K562 (cell line): ENCODE measurements at regions not wholly inside any gene's neighbourhood (a gene's known extent, or its start where the extent isn't known, plus 50 kb on each side); places are given as distances from the start of the nearest gene placed in this dataset.

ENCODE experiments used
- FOXK2 ChIP-seq, 2 experiments: fragments of 450-650 bp; IDR thresholded peaks in 1 of 2; conservative IDR thresholded peaks in 1 of 2; 2 replicates each; pipeline ENCODE4 v1.6.1; 2016; ENCODE audit warnings: low read depth in 2 of 2, mild to moderate bottlenecking in 1 of 2
- MTA1 ChIP-seq: fragments of 450-650 bp; IDR thresholded peaks from 2 replicates; pipeline ENCODE4 v1.6.1; 2017; ENCODE audit warnings: borderline replicate concordance
- NFYB ChIP-seq: IDR thresholded peaks from 2 replicates; pipeline ENCODE4 v1.6.1; 2011; ENCODE audit warnings: mild to moderate bottlenecking, moderate library complexity; ENCODE audit not compliant: insufficient read length; ENCODE audit errors: extremely low read depth
- POLR2A ChIP-seq: fragments of 450-650 bp; conservative IDR thresholded peaks from 2 replicates; pipeline ENCODE4 v1.6.1; 2016
- POLR2AphosphoS5 ChIP-seq: IDR thresholded peaks from 2 replicates; pipeline ENCODE4 v1.6.1; 2011; ENCODE audit warnings: mild to moderate bottlenecking, low read depth, low read length, moderate library complexity; ENCODE audit not compliant: control insufficient read depth, insufficient read depth
- SETDB1 ChIP-seq: IDR thresholded peaks from one replicate; pipeline ENCODE4 v1.6.1; 2012; ENCODE audit warnings: low read length, control low read depth, inconsistent platforms
- TAF1 ChIP-seq: IDR thresholded peaks from 2 replicates; pipeline ENCODE4 v1.6.1; 2011; ENCODE audit warnings: mild to moderate bottlenecking, low read length, moderate library complexity; ENCODE audit not compliant: insufficient read depth, control insufficient read depth, severe bottlenecking; ENCODE audit errors: extremely low read depth
- ZKSCAN1 ChIP-seq: fragments of 150-350 bp; IDR thresholded peaks from 2 replicates; pipeline ENCODE4 v1.6.1; 2016; ENCODE audit warnings: low read depth, low read length
- ZNF23 ChIP-seq: fragments of 250-450 bp; sonication (Bioruptor Pico); IDR thresholded peaks from 2 replicates; pipeline ENCODE4 v1.4.0; 2020; ENCODE audit warnings: mild to moderate bottlenecking
- TF ChIP-seq, protein P1 (sequence below), 3 experiments: IDR thresholded peaks in 2 of 3; conservative IDR thresholded peaks in 1 of 3; 2 replicates each; pipeline ENCODE4 v1.5.1; 2011 to 2012; ENCODE audit warnings: low read length in 3 of 3, mild to moderate bottlenecking in 3 of 3, control low read depth in 2 of 3, improper control_type of control experiment in 1 of 3, inconsistent platforms in 1 of 3, low read depth in 1 of 3, mixed read lengths in 1 of 3, moderate library complexity in 1 of 3; ENCODE audit not compliant: insufficient read depth in 2 of 3
- TF ChIP-seq, protein P2 (sequence below): sonication (generic); formaldehyde crosslinking; IDR thresholded peaks from 2 replicates; pipeline ENCODE4 v1.8.1; 2022; ENCODE audit warnings: missing genetic modification reagents
- TF ChIP-seq, protein P3 (sequence below): fragments of 250-450 bp; sonication (Bioruptor Pico); IDR thresholded peaks from 2 replicates; pipeline ENCODE4 v1.5.0; 2022; ENCODE audit warnings: mild to moderate bottlenecking

DNA sequence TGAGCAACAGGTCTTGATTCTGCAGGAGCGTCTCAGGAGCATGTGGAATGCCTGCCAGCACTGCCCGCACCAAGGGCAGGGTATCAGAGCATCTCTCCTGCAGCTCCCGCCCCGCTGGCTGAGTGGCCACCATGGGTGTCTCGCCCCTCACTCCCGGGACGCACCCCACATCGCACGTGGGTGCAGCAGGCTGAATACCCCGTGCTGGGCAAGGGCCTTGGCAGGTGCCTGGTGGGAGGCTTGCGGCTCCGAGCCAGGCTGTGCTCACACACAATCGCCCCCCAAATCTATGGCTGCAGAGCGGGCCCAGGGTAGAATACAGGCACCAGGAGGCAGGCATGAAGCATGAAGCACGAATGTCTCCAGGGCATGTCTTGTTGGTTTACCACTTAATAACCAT is 103.9 kb upstream of the TMEM132D start:
- TF ChIP-seq FOXK2 (conservative IDR thresholded peaks at IDR 0.05 in 1 of 2, IDR thresholded peaks at IDR 0.05 in 1 of 2; ENCODE audit: low read depth in 2 of 2) = no peak
- no peak for TF ChIP-seq POLR2AphosphoS5
- TF ChIP-seq MTA1 = no peak
- TF ChIP-seq ZKSCAN1 = no peak
- TF ChIP-seq, protein P1, sequence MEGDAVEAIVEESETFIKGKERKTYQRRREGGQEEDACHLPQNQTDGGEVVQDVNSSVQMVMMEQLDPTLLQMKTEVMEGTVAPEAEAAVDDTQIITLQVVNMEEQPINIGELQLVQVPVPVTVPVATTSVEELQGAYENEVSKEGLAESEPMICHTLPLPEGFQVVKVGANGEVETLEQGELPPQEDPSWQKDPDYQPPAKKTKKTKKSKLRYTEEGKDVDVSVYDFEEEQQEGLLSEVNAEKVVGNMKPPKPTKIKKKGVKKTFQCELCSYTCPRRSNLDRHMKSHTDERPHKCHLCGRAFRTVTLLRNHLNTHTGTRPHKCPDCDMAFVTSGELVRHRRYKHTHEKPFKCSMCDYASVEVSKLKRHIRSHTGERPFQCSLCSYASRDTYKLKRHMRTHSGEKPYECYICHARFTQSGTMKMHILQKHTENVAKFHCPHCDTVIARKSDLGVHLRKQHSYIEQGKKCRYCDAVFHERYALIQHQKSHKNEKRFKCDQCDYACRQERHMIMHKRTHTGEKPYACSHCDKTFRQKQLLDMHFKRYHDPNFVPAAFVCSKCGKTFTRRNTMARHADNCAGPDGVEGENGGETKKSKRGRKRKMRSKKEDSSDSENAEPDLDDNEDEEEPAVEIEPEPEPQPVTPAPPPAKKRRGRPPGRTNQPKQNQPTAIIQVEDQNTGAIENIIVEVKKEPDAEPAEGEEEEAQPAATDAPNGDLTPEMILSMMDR (IDR thresholded peaks at IDR 0.05 in 2 of 3, conservative IDR thresholded peaks at IDR 0.05 in 1 of 3; ENCODE audit: insufficient read depth in 2 of 3, low read depth in 1 of 3, low read length in 3 of 3) = no peak
- TF ChIP-seq POLR2A = no peak
- TF ChIP-seq, protein P2, sequence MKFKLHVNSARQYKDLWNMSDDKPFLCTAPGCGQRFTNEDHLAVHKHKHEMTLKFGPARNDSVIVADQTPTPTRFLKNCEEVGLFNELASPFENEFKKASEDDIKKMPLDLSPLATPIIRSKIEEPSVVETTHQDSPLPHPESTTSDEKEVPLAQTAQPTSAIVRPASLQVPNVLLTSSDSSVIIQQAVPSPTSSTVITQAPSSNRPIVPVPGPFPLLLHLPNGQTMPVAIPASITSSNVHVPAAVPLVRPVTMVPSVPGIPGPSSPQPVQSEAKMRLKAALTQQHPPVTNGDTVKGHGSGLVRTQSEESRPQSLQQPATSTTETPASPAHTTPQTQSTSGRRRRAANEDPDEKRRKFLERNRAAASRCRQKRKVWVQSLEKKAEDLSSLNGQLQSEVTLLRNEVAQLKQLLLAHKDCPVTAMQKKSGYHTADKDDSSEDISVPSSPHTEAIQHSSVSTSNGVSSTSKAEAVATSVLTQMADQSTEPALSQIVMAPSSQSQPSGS (CRISPR knock-in tag) = no peak
- TF ChIP-seq NFYB = no peak
- TF ChIP-seq ZNF23 (CRISPR knock-in tag) = no peak
- TF ChIP-seq, protein P3, sequence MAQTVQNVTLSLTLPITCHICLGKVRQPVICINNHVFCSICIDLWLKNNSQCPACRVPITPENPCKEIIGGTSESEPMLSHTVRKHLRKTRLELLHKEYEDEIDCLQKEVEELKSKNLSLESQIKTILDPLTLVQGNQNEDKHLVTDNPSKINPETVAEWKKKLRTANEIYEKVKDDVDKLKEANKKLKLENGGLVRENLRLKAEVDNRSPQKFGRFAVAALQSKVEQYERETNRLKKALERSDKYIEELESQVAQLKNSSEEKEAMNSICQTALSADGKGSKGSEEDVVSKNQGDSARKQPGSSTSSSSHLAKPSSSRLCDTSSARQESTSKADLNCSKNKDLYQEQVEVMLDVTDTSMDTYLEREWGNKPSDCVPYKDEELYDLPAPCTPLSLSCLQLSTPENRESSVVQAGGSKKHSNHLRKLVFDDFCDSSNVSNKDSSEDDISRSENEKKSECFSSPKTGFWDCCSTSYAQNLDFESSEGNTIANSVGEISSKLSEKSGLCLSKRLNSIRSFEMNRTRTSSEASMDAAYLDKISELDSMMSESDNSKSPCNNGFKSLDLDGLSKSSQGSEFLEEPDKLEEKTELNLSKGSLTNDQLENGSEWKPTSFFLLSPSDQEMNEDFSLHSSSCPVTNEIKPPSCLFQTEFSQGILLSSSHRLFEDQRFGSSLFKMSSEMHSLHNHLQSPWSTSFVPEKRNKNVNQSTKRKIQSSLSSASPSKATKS (CRISPR knock-in tag) = no peak
- no peak for TF ChIP-seq SETDB1
- no peak for TF ChIP-seq TAF1
